SW480 (cell line): ENCODE measurements at regions not wholly inside any gene's neighbourhood (a gene's known extent, or its start where the extent isn't known, plus 50 kb on each side); places are given as distances from the start of the nearest gene placed in this dataset.
A peak's percentile ranks its signal among the peaks of the same experiment; 100 is the strongest.

Experiments used
- DNase-seq: peaks from one replicate; pipeline ENCODE4 v3.0.0-alpha.2; 2016; ENCODE audit warnings: low spot score

GRCh38 chr2:9156483-9156882 is 50.1 kb upstream of the ASAP2 start:
- DNase-seq: no peak

GRCh38 chr2:9154061-9154460 is 52.6 kb upstream of the ASAP2 start:
- DNase-seq: no peak

GRCh38 chr2:9153643-9153980 is 53.0 kb upstream of the ASAP2 start:
- DNase-seq: no peak

GRCh38 chr2:9152975-9153642 is 53.5 kb upstream of the ASAP2 start:
- DNase-seq: no peak

- DNase-seq: no peak
Measured at GRCh38 chr2:9150906-9151305, 55.7 kb upstream of the ASAP2 start.

- DNase-seq: no peak
Measured at GRCh38 chr2:9150568-9150900, 56.1 kb upstream of the ASAP2 start.

- no peak for DNase-seq
Measured at GRCh38 chr2:9149726-9150567, 56.7 kb upstream of the ASAP2 start.

GRCh38 chr2:9149388-9149660 is 57.3 kb upstream of the ASAP2 start:
- DNase-seq: no peak

GRCh38 chr2:9146646-9147045 is 60.0 kb upstream of the ASAP2 start:
- no peak for DNase-seq

- no peak for DNase-seq
Measured at GRCh38 chr2:9145752-9146430, 60.7 kb upstream of the ASAP2 start.

GRCh38 chr2:9145109-9145751 is 61.4 kb upstream of the ASAP2 start:
- DNase-seq: no peak

GRCh38 chr2:9144617-9145016 is 62.0 kb upstream of the ASAP2 start:
- no peak for DNase-seq

GRCh38 chr2:9144046-9144445 is 62.6 kb upstream of the ASAP2 start:
- no peak for DNase-seq

GRCh38 chr2:9143264-9143815 is 63.3 kb upstream of the ASAP2 start:
- no peak for DNase-seq

GRCh38 chr2:9142551-9143263 is 63.9 kb upstream of the ASAP2 start:
- peak; percentile 89 for DNase-seq

GRCh38 chr2:9141706-9142460 is 64.7 kb upstream of the ASAP2 start:
- no peak for DNase-seq

- no peak for DNase-seq
Measured at GRCh38 chr2:9141091-9141667, 65.4 kb upstream of the ASAP2 start.

- DNase-seq: no peak
Measured at GRCh38 chr2:9140645-9141044, 66.0 kb upstream of the ASAP2 start.

- peak; percentile 44 for DNase-seq
Measured at GRCh38 chr2:9139491-9140443, 66.8 kb upstream of the ASAP2 start.
